Heart left ventricle (tissue), 13 donors: ENCODE measurements at regions not wholly inside any gene's neighbourhood (a gene's known extent, or its start where the extent isn't known, plus 50 kb on each side); places are given as distances from the start of the nearest gene placed in this dataset.

Experiments
- CTCF ChIP-seq, 12 donors: fragments of 200-600 bp; sonication (generic) in 4 of 12; IDR thresholded peaks; one replicate each; pipeline versions ENCODE4 v1.5.0 to v1.8.0; 2018 to 2022; ENCODE audit warnings: antibody characterized with exemption in 12 of 12, mild to moderate bottlenecking in 5 of 12
- POLR2A ChIP-seq, 2 donors: fragments of 450-650 bp; IDR thresholded peaks; one replicate each; pipeline ENCODE4 v1.6.1; 2017; ENCODE audit warnings: antibody characterized with exemption in 2 of 2, mild to moderate bottlenecking in 2 of 2, moderate library complexity in 2 of 2
- donor health status: ischemic (EF 13 %, LVEDD 7.1; RV severe dilation, severe dysfunction).
- donor health status: DM: no; HTN: yes; CAD: no.
- donor health status: DM: no; HTN: no; CAD: no.
- donor health status: ischemic (EF 25% LVEDD 6.9; RV normal size, moderate dysfunction).
- donor health status: ischemic (EF 25% LVEDD 5.7; RV mildly dilated, moderate dysfunction).
- donor health status: ischemic (EF 35%, LVEDD 5.7; RV mildly dilated, moderate dysfunction).
- donor health status: nonischemic (EF 11% LVEDD 7.7; RV severe dilation, severe dysfunction).
- donor health status: DM: yes; HTN: yes; CAD: no.
- donor health status: PGD.
- donor health status: ischemic (EF 29% LVEDD 5.4; RV normal size, mild dysfunction).
- donor health status: nonischemic (EF 23%, LVEDD 6.1; RV moderate dilation, normal function).

- TF ChIP-seq CTCF (IDR thresholded peaks at IDR 0.05) (no peak), POLR2A (IDR thresholded peaks at IDR 0.05) (no peak)
These were observed 1434.7 kb upstream of the WWC1 start for GRCh38 chr5:166856791-166857190.
